GM20000 (cell line): ENCODE measurements at regions not wholly inside any gene's neighbourhood (a gene's known extent, or its start where the extent isn't known, plus 50 kb on each side); places are given as distances from the start of the nearest gene placed in this dataset.

Experiments
- DNase-seq: peaks from one replicate; pipeline ENCODE4 v3.0.0; 2012; ENCODE audit warnings: low spot score
- TF ChIP-seq, protein P1 (sequence below): IDR thresholded peaks from 2 replicates; pipeline ENCODE4 v1.5.1; 2012; ENCODE audit warnings: mild to moderate bottlenecking, control low read depth; ENCODE audit errors: extremely low read depth, missing control alignments

DNA sequence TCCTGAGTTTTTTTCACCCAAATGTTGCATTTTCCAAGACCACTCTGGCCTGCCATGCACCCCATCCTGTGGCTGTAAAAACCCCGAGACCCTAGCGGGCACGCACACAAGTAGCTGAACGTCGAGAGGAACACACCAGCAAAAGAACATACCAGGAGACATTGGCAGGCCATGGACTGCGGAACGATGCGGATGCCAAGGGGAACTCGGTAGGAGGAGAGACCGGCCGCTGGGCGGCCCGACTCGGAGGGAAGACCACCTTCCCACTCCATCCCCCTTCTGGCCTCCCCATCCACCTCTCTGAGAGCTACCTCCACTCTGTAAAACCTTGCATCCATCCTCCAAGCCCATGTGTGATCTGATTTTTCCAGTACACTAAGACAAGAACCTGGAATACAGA, 105.5 kb upstream of the CELF4 start:
- DNase-seq = no peak

GRCh38 chr18:37669991-37670534, 104.5 kb upstream of the CELF4 start:
- DNase-seq = no peak
- TF ChIP-seq, protein P1, sequence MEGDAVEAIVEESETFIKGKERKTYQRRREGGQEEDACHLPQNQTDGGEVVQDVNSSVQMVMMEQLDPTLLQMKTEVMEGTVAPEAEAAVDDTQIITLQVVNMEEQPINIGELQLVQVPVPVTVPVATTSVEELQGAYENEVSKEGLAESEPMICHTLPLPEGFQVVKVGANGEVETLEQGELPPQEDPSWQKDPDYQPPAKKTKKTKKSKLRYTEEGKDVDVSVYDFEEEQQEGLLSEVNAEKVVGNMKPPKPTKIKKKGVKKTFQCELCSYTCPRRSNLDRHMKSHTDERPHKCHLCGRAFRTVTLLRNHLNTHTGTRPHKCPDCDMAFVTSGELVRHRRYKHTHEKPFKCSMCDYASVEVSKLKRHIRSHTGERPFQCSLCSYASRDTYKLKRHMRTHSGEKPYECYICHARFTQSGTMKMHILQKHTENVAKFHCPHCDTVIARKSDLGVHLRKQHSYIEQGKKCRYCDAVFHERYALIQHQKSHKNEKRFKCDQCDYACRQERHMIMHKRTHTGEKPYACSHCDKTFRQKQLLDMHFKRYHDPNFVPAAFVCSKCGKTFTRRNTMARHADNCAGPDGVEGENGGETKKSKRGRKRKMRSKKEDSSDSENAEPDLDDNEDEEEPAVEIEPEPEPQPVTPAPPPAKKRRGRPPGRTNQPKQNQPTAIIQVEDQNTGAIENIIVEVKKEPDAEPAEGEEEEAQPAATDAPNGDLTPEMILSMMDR = no peak

More for the DNA sequence above, 105.5 kb upstream of the CELF4 start:
- TF ChIP-seq, protein P1 = no peak

DNA sequence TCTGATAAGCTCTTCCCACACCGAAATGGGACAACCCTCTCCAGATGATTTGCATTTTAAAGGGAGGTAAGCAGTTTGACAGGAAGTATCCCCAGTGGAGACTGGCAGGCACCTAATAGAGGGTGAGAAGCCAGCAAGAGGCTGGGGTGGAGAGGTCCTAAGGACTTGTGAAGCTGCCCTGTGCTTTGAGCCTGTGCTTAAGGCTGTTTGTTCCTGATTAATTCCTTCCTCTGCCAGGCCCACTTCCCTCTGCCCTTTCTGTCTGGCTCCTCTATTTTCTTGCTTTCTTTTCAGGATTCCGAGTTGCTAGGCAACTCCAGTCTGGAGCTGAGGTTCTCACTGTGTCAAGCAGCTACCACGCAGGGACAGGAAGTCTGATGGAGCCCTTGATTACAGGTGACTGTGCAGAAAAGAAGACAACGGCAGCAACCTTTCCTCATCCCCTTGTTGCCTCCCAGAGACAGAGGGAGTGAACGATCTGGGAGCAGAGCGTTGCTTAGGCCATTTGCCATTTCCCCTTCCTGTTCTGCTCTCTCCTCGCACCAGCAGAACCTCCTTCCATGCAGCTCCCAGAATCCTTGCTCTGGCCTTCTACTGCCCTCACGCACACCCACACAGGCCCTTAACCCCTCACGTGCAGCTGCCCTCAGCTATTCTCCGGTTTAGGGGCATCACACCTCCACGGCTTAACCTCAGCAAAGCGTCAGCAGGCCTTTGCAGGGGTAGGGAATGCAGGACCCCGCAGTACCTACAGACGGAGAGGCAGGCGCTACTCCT, 103.6 kb upstream of the CELF4 start:
- DNase-seq = no peak
- TF ChIP-seq, protein P1 = no peak

GRCh38 chr18:37667836-37668235, 102.2 kb upstream of the CELF4 start:
- TF ChIP-seq, protein P1 = no peak
- no peak for DNase-seq

DNA sequence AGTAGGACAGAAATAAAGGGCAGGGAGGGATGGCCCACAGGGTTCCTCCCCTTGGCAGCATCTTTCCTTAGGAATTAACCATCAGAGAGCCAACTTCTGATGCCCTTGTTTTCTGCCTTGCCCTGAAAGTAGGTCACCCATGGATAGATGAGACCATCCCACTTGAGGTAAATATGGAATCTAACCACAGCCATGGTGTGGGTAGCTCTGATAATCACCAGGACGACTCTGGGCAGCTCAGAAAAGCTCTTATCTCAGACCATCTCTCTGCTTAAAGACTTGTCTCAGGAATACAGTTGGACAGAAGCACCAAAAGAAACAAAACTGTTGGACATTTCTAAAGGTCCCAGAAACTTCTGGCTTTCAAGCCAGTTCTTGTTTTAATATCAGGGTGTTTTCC, 101.4 kb upstream of the CELF4 start:
- TF ChIP-seq, protein P1 = no peak
- no peak for DNase-seq

GRCh38 chr18:37666451-37666850, 100.9 kb upstream of the CELF4 start:
- no peak for DNase-seq
- TF ChIP-seq, protein P1 = no peak

DNA sequence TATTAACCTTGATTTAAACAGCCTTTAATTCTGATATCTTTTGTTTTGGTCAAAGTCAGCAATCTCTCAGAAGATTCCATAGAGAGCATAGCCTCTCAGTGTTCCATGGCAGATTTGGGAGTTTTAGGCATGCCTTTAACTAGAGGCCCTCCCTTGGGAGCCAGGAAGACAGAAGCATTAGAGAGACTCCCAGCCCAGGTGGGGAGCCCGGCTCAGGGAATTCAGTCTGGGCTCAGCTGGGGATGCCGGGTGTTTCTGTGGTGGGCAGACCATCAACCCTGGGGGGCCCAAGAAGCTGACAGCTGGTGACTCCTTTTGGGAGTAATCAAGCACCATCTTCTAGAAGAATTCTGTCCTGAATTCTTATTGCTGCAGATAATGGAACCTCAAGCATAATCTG, 99.7 kb upstream of the CELF4 start:
- DNase-seq = no peak
- TF ChIP-seq, protein P1 = no peak
